Liver (tissue), 8 donors: ENCODE measurements at regions not wholly inside any gene's neighbourhood (a gene's known extent, or its start where the extent isn't known, plus 50 kb on each side); places are given as distances from the start of the nearest gene placed in this dataset.
A peak's percentile ranks its signal among the peaks of the same experiment; 100 is the strongest.

Experiments used
- DNase-seq: peaks from one replicate; pipeline ENCODE4 v3.0.0-alpha.2; 2017; ENCODE audit warnings: low spot score
- H3K27ac ChIP-seq, 2 donors: one replicate each; pipeline ENCODE4 v1.7.0; 2013; ENCODE audit warnings: inconsistent platforms in 2 of 2, low read length in 2 of 2, control low read depth in 1 of 2, low read depth in 1 of 2, mild to moderate bottlenecking in 1 of 2
- H3K27me3 ChIP-seq, 4 donors: one replicate each; pipeline versions ENCODE4 v1.6.1 to v1.7.0; 2013; ENCODE audit warnings: low read length in 3 of 4, inconsistent platforms in 1 of 4, mild to moderate bottlenecking in 1 of 4, moderate library complexity in 1 of 4; ENCODE audit not compliant: control insufficient read depth in 4 of 4, insufficient read depth in 4 of 4
- H3K36me3 ChIP-seq, 4 donors: one replicate each; pipeline versions ENCODE4 v1.6.1 to v1.7.0; 2013; ENCODE audit warnings: low read length in 3 of 4, mild to moderate bottlenecking in 3 of 4, low read depth in 1 of 4, moderate library complexity in 1 of 4; ENCODE audit not compliant: control insufficient read depth in 4 of 4, insufficient read depth in 3 of 4
- H3K4me1 ChIP-seq, 4 donors: one replicate each; pipeline versions ENCODE4 v1.6.1 to v1.7.0; 2013; ENCODE audit warnings: low read length in 3 of 4, mild to moderate bottlenecking in 3 of 4, moderate library complexity in 1 of 4; ENCODE audit not compliant: control insufficient read depth in 4 of 4, insufficient read depth in 4 of 4
- H3K4me3 ChIP-seq, 3 donors: one replicate each; pipeline versions ENCODE4 v1.6.1 to v1.7.0; 2013; ENCODE audit warnings: low read length in 3 of 3, control low read depth in 1 of 3, low read depth in 1 of 3, mild to moderate bottlenecking in 1 of 3
- H3K9ac ChIP-seq, 2 donors: one replicate each; pipeline ENCODE4 v1.7.0; 2013; ENCODE audit warnings: low read length in 2 of 2, mild to moderate bottlenecking in 2 of 2, moderate library complexity in 2 of 2, control low read depth in 1 of 2, low read depth in 1 of 2
- H3K9me3 ChIP-seq, 4 donors: one replicate each; pipeline versions ENCODE4 v1.6.1 to v1.7.0; 2013; ENCODE audit warnings: low read length in 3 of 4; ENCODE audit not compliant: control insufficient read depth in 4 of 4
- ATF3 ChIP-seq: IDR thresholded peaks from 2 replicates; pipeline ENCODE4 v1.6.1; 2016; ENCODE audit warnings: antibody characterized with exemption
- CTCF ChIP-seq: fragments of 150-350 bp; IDR thresholded peaks from 2 replicates; pipeline ENCODE4 v1.5.1; 2017; ENCODE audit warnings: improper control_type of control experiment, low read depth, low read length; ENCODE audit not compliant: missing input control
- EGR1 ChIP-seq, 2 donors: IDR thresholded peaks; 2 replicates each; pipeline ENCODE4 v1.6.1; 2016 to 2018; ENCODE audit warnings: antibody characterized with exemption in 2 of 2, low read depth in 2 of 2
- FOXA1 ChIP-seq: IDR thresholded peaks from 2 replicates; pipeline ENCODE4 v1.6.1; 2016; ENCODE audit warnings: antibody characterized with exemption
- FOXA2 ChIP-seq: IDR thresholded peaks from 2 replicates; pipeline ENCODE4 v1.6.1; 2016; ENCODE audit warnings: antibody characterized with exemption
- GABPA ChIP-seq, 2 donors: IDR thresholded peaks in 1 of 2; conservative IDR thresholded peaks in 1 of 2; 2 replicates each; pipeline ENCODE4 v1.6.1; 2016; ENCODE audit warnings: antibody characterized with exemption in 2 of 2, mild to moderate bottlenecking in 1 of 2, moderate library complexity in 1 of 2
- HNF4A ChIP-seq, 2 donors: conservative IDR thresholded peaks; 2 replicates each; pipeline ENCODE4 v1.6.1; 2016; ENCODE audit warnings: antibody characterized with exemption in 2 of 2, mild to moderate bottlenecking in 2 of 2
- HNF4G ChIP-seq: IDR thresholded peaks from 2 replicates; pipeline ENCODE4 v1.6.1; 2016; ENCODE audit warnings: antibody characterized with exemption
- JUND ChIP-seq, 2 donors: IDR thresholded peaks; 2 replicates each; pipeline ENCODE4 v1.6.1; 2016; ENCODE audit warnings: antibody characterized with exemption in 2 of 2
- MAX ChIP-seq: IDR thresholded peaks from 2 replicates; pipeline ENCODE4 v1.6.1; 2016; ENCODE audit warnings: antibody characterized with exemption
- NR2F2 ChIP-seq: IDR thresholded peaks from 2 replicates; pipeline ENCODE4 v1.6.1; 2016; ENCODE audit warnings: antibody characterized with exemption
- RAD21 ChIP-seq, 2 donors: IDR thresholded peaks; 2 replicates each; pipeline ENCODE4 v1.6.1; 2016; ENCODE audit warnings: antibody characterized with exemption in 2 of 2, mild to moderate bottlenecking in 2 of 2
- REST ChIP-seq: IDR thresholded peaks from 2 replicates; pipeline ENCODE4 v1.6.1; 2016; ENCODE audit warnings: antibody characterized with exemption, mild to moderate bottlenecking
- RXRA ChIP-seq, 2 donors: IDR thresholded peaks; 2 replicates each; pipeline ENCODE4 v1.6.1; 2017 to 2018; ENCODE audit warnings: antibody characterized with exemption in 2 of 2, mild to moderate bottlenecking in 1 of 2
- SP1 ChIP-seq: IDR thresholded peaks from 2 replicates; pipeline ENCODE4 v1.6.1; 2018; ENCODE audit warnings: antibody characterized with exemption, mild to moderate bottlenecking
- TAF1 ChIP-seq: conservative IDR thresholded peaks from 2 replicates; pipeline ENCODE4 v1.6.1; 2016; ENCODE audit warnings: antibody characterized with exemption, mild to moderate bottlenecking
- YY1 ChIP-seq: IDR thresholded peaks from 2 replicates; pipeline ENCODE4 v1.6.1; 2016; ENCODE audit warnings: antibody characterized with exemption, mild to moderate bottlenecking
- WGBS: extraction: QIAGEN DNeasy Blood & Tissue Kit; methylation state at CpG from one replicate; pipeline ENCODE4 v1.1.7; 2013; 5-methylcytosine and 5-hydroxymethylcytosine counted together
- donor health status: healthy.
- donor health status: healthy.
- donor health status: healthy.
- donor health status: healthy.
- donor health status: healthy.

GRCh38 chr17:36755586-36755985, 154.2 kb downstream of the MRM1 start:
- no peak for DNase-seq
- H3K36me3 ChIP-seq: no peaks in the 10 kb centered on the region
- H3K9ac ChIP-seq: no peak overlapping the region
- WGBS: 53% methylated on average over 10 of the region's 10 CpGs
- no peaks in the 10 kb centered on the region for H3K27me3 ChIP-seq
- no peaks in the 10 kb centered on the region for H3K9me3 ChIP-seq
- H3K27ac ChIP-seq: no peak overlapping the region
- H3K4me3 ChIP-seq: no peak overlapping the region
- no peaks in the 10 kb centered on the region for H3K4me1 ChIP-seq
- TF ChIP-seq YY1 (no peak), REST (no peak), RAD21 (IDR thresholded peaks at IDR 0.05) (peak in 1 of 2 donors; percentile 34), FOXA2 (no peak), NR2F2 (no peak), MAX (no peak), SP1 (no peak), HNF4A (conservative IDR thresholded peaks at IDR 0.05) (no peak), HNF4G (no peak), ATF3 (no peak), GABPA (IDR thresholded peaks at IDR 0.05 in 1 of 2, conservative IDR thresholded peaks at IDR 0.05 in 1 of 2) (no peak), RXRA (IDR thresholded peaks at IDR 0.05) (no peak), CTCF (peak; percentile 12), FOXA1 (no peak), TAF1 (no peak), EGR1 (IDR thresholded peaks at IDR 0.05; ENCODE audit: low read depth in 2 of 2) (no peak), JUND (IDR thresholded peaks at IDR 0.05) (no peak)

- H3K4me3 ChIP-seq: no peak overlapping the region
- DNase-seq: no peak
- TF ChIP-seq FOXA2 (no peak), RXRA (IDR thresholded peaks at IDR 0.05) (no peak), JUND (IDR thresholded peaks at IDR 0.05) (no peak), FOXA1 (no peak), SP1 (no peak), MAX (no peak), RAD21 (IDR thresholded peaks at IDR 0.05) (no peak), GABPA (IDR thresholded peaks at IDR 0.05 in 1 of 2, conservative IDR thresholded peaks at IDR 0.05 in 1 of 2) (no peak), ATF3 (no peak)
- no peaks in the 10 kb centered on the region for H3K27me3 ChIP-seq
- H3K9me3 ChIP-seq: no peaks in the 10 kb centered on the region
- no peaks in the 10 kb centered on the region for H3K4me1 ChIP-seq
- 88% methylated on average over 3 of the region's 3 CpGs for WGBS
- no peak overlapping the region for H3K27ac ChIP-seq
- H3K9ac ChIP-seq: no peak overlapping the region
- no peaks in the 10 kb centered on the region for H3K36me3 ChIP-seq
Observed at GRCh38 chr17:36756695-36757094, 155.3 kb downstream of the MRM1 start.
